PC-3 (cell line): ENCODE measurements at regions not wholly inside any gene's neighbourhood (a gene's known extent, or its start where the extent isn't known, plus 50 kb on each side); places are given as distances from the start of the nearest gene placed in this dataset.

ENCODE experiments used
- EZH2 ChIP-seq: fragments of 300-600 bp; sonication (generic); IDR thresholded peaks from one replicate; pipeline ENCODE4 v1.6.1; 2017; ENCODE audit warnings: antibody characterized with exemption, mild to moderate bottlenecking, low read length; ENCODE audit not compliant: unreplicated experiment
- EZH2phosphoT487 ChIP-seq: fragments of 300-600 bp; sonication (generic); IDR thresholded peaks from 2 replicates; pipeline ENCODE4 v1.6.1; 2018; ENCODE audit warnings: mild to moderate bottlenecking, antibody characterized with exemption, low read length, borderline replicate concordance
- TF ChIP-seq, protein P1 (sequence below): fragments of 300-600 bp; sonication (generic); conservative IDR thresholded peaks from 2 replicates; pipeline ENCODE4 v1.5.1; 2017; ENCODE audit warnings: antibody characterized with exemption, low read depth, mild to moderate bottlenecking, low read length

DNA sequence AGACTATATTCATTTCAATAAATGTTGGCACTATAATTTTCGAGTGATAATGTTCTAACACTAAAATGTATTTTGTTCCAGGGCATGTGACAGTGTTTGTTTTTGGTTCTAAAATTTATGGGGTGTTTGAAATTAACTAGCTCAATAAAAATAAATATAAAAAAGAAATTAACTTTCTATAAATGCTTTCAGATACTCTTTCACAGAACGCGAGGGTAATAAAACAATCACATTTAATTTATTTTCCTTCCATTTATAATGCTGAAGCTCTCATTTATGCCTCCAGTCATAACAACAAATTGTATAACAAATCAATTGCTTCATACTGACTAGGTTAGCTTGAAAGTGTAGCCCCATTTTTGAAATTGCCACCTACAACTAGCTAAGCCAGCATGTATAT is 122.4 kb upstream of the GPM6A start:
- TF ChIP-seq, protein P1, sequence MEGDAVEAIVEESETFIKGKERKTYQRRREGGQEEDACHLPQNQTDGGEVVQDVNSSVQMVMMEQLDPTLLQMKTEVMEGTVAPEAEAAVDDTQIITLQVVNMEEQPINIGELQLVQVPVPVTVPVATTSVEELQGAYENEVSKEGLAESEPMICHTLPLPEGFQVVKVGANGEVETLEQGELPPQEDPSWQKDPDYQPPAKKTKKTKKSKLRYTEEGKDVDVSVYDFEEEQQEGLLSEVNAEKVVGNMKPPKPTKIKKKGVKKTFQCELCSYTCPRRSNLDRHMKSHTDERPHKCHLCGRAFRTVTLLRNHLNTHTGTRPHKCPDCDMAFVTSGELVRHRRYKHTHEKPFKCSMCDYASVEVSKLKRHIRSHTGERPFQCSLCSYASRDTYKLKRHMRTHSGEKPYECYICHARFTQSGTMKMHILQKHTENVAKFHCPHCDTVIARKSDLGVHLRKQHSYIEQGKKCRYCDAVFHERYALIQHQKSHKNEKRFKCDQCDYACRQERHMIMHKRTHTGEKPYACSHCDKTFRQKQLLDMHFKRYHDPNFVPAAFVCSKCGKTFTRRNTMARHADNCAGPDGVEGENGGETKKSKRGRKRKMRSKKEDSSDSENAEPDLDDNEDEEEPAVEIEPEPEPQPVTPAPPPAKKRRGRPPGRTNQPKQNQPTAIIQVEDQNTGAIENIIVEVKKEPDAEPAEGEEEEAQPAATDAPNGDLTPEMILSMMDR, result no peak
- no peak for TF ChIP-seq EZH2phosphoT487
- TF ChIP-seq EZH2, result no peak
